ENCODE measurements at regions not wholly inside any gene's neighbourhood (a gene's known extent, or its start where the extent isn't known, plus 50 kb on each side); places are given as distances from the start of the nearest gene placed in this dataset.

- no peak for TF ChIP-seq ZFYVE20 (CRISPR knock-in tag; IDR thresholded peaks at IDR 0.05; ENCODE audit: borderline replicate concordance, low read depth)
- TF ChIP-seq HBP1 (CRISPR knock-in tag; IDR thresholded peaks at IDR 0.05; ENCODE audit: low read depth), result no peak
- no peak for TF ChIP-seq HIVEP1 (CRISPR knock-in tag; IDR thresholded peaks at IDR 0.05)
- no peak for TF ChIP-seq TAF1 (CRISPR knock-in tag; IDR thresholded peaks at IDR 0.05)
- no peak for TF ChIP-seq SP1 (IDR thresholded peaks at IDR 0.05)
- no peak for TF ChIP-seq SP1 (CRISPR knock-in tag; IDR thresholded peaks at IDR 0.05)
- no peak for TF ChIP-seq ATF3 (CRISPR knock-in tag; IDR thresholded peaks at IDR 0.05)
- no peak for TF ChIP-seq HOXA3 (CRISPR knock-in tag; IDR thresholded peaks at IDR 0.05)
- no peak for TF ChIP-seq POLR2A (IDR thresholded peaks at IDR 0.05; ENCODE audit: insufficient read depth in 1 of 2, low read depth in 2 of 2, low read length in 2 of 2)
- no peak for TF ChIP-seq SMAD1 (CRISPR knock-in tag; IDR thresholded peaks at IDR 0.05; ENCODE audit: borderline replicate concordance, low read depth)
- no peak for TF ChIP-seq ZNF124 (CRISPR knock-in tag; IDR thresholded peaks at IDR 0.05)
- TF ChIP-seq SNAI1 (CRISPR knock-in tag; IDR thresholded peaks at IDR 0.05; ENCODE audit: borderline replicate concordance), result no peak
- TF ChIP-seq NFIC (IDR thresholded peaks at IDR 0.05; ENCODE audit: low read length), result no peak
- TF ChIP-seq, protein P1, sequence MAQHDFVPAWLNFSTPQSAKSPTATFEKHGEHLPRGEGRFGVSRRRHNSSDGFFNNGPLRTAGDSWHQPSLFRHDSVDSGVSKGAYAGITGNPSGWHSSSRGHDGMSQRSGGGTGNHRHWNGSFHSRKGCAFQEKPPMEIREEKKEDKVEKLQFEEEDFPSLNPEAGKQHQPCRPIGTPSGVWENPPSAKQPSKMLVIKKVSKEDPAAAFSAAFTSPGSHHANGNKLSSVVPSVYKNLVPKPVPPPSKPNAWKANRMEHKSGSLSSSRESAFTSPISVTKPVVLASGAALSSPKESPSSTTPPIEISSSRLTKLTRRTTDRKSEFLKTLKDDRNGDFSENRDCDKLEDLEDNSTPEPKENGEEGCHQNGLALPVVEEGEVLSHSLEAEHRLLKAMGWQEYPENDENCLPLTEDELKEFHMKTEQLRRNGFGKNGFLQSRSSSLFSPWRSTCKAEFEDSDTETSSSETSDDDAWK (CRISPR knock-in tag; IDR thresholded peaks at IDR 0.05), result no peak
These were observed 385.2 kb downstream of the EPHA4 start for GRCh38 chr2:221186873-221187272.
